H1 (cell line): ENCODE measurements at regions not wholly inside any gene's neighbourhood (a gene's known extent, or its start where the extent isn't known, plus 50 kb on each side); places are given as distances from the start of the nearest gene placed in this dataset.

Source experiments
- CTCF ChIA-PET: fragments of 300-600 bp; sonication (Branson Sonifier 250); formaldehyde crosslinking; loops from one replicate; lab custom pipeline; 2021; ENCODE audit not compliant: partially characterized antibody; lab: Charles Lee
- POLR2A ChIA-PET: fragments of 300-600 bp; sonication (Branson Sonifier 250); formaldehyde crosslinking; loops from one replicate; lab custom pipeline; 2021; ENCODE audit warnings: inconsistent platforms; ENCODE audit not compliant: partially characterized antibody; lab: Charles Lee
- DNase-seq, 2 experiments: peaks; one replicate each; pipeline versions ENCODE4 v3.0.0 to v3.0.0-alpha.2; 2010 to 2022; ENCODE audit warnings: low spot score in 2 of 2, low read depth in 1 of 2, mixed read lengths in 1 of 2
- FAIRE-seq: peaks from 2 replicates; lab custom pipeline; 2011; peaks lifted over from hg19 to GRCh38; lab: Jason Lieb, UNC
- H2AFZ ChIP-seq: 2 replicates; pipeline ENCODE4 v1.8.1; 2012; ENCODE audit warnings: low read length, inconsistent platforms
- H2AK5ac ChIP-seq: 2 replicates; pipeline ENCODE4 v1.6.1; 2013; ENCODE audit warnings: low read depth, low read length
- H2BK120ac ChIP-seq: replicated peaks from 2 replicates; pipeline ENCODE3; 2013; ENCODE audit warnings: low read depth, low read length, inconsistent platforms
- H2BK12ac ChIP-seq: 2 replicates; pipeline ENCODE4 v1.6.1; 2013; ENCODE audit warnings: low read depth, low read length
- H2BK15ac ChIP-seq: 2 replicates; pipeline ENCODE4 v1.6.1; 2013; ENCODE audit warnings: low read length
- H2BK20ac ChIP-seq: 2 replicates; pipeline ENCODE4 v1.6.1; 2013; ENCODE audit warnings: low read length
- H2BK5ac ChIP-seq: 2 replicates; pipeline ENCODE4 v1.6.1; 2013; ENCODE audit warnings: low read depth, low read length
- H3K14ac ChIP-seq: 2 replicates; pipeline ENCODE4 v1.6.1; 2013; ENCODE audit warnings: inconsistent platforms; ENCODE audit not compliant: insufficient read length
- H3K18ac ChIP-seq: 2 replicates; pipeline ENCODE4 v1.6.1; 2013; ENCODE audit warnings: low read length; ENCODE audit errors: extremely low read depth
- H3K23ac ChIP-seq: 2 replicates; pipeline ENCODE4 v1.6.1; 2013; ENCODE audit warnings: inconsistent platforms; ENCODE audit not compliant: insufficient read length
- H3K23me2 ChIP-seq: 2 replicates; pipeline ENCODE4 v1.6.1; 2013; ENCODE audit warnings: low read depth, low read length
- H3K27ac ChIP-seq: 2 replicates; pipeline ENCODE4 v1.6.1; 2011; ENCODE audit warnings: low read depth, low read length, inconsistent platforms
- H3K27me3 ChIP-seq, 4 experiments: replicated peaks in 1 of 4; 1 replicate in 1 of 4; 2 replicates in 3 of 4; pipeline versions ENCODE4 v1.6.1 to v1.8.1; 2011 to 2013; ENCODE audit warnings: low read length in 3 of 4, mild to moderate bottlenecking in 3 of 4, inconsistent platforms in 2 of 4, mixed read lengths in 2 of 4, moderate library complexity in 1 of 4; ENCODE audit not compliant: control insufficient read depth in 3 of 4, insufficient read depth in 3 of 4; ENCODE audit errors: extremely low read depth in 1 of 4
- H3K36me3 ChIP-seq, 4 experiments: 2 replicates each; pipeline versions ENCODE4 v1.6.1 to v1.8.1; 2011 to 2013; ENCODE audit warnings: mild to moderate bottlenecking in 4 of 4, low read length in 3 of 4, moderate library complexity in 2 of 4, control low read depth in 1 of 4, inconsistent platforms in 1 of 4; ENCODE audit not compliant: insufficient read depth in 4 of 4, control insufficient read depth in 2 of 4
- H3K4ac ChIP-seq: replicated peaks from 2 replicates; pipeline ENCODE3; 2013; ENCODE audit warnings: low read length, low read depth, mixed read lengths, inconsistent platforms; ENCODE audit not compliant: insufficient read length
- H3K4me1 ChIP-seq, 4 experiments: replicated peaks in 1 of 4; 1 replicate in 1 of 4; 2 replicates in 3 of 4; pipeline versions ENCODE4 v1.6.1 to v1.8.1; 2011 to 2013; ENCODE audit warnings: low read length in 3 of 4, inconsistent platforms in 2 of 4, mixed read lengths in 1 of 4; ENCODE audit not compliant: insufficient read depth in 4 of 4, control insufficient read depth in 3 of 4
- H3K4me2 ChIP-seq, 2 experiments: 2 replicates each; pipeline versions ENCODE4 v1.6.1 to v1.8.1; 2011 to 2013; ENCODE audit warnings: low read depth in 2 of 2, low read length in 2 of 2, control low read depth in 1 of 2, inconsistent platforms in 1 of 2, mild to moderate bottlenecking in 1 of 2; ENCODE audit not compliant: insufficient read depth in 1 of 2
- H3K4me3 ChIP-seq, 4 experiments: fragments of 200-600, 300-600 bp in 1 of 4; sonication (generic), shearing (Covaris generic), sonication (Bioruptor Twin) in 1 of 4; 2 replicates each; pipeline versions ENCODE4 v1.5.1 to v1.8.1; 2011 to 2016; ENCODE audit warnings: low read length in 4 of 4, low read depth in 3 of 4, control low read depth in 2 of 4, inconsistent platforms in 2 of 4, mild to moderate bottlenecking in 2 of 4, mixed read lengths in 1 of 4, moderate library complexity in 1 of 4; ENCODE audit not compliant: insufficient read depth in 2 of 4; ENCODE audit errors: extremely low read depth in 1 of 4
- H3K56ac ChIP-seq: replicated peaks from 2 replicates; pipeline ENCODE3; 2013; ENCODE audit warnings: low read depth, mild to moderate bottlenecking, mixed read lengths, low read length, inconsistent platforms; ENCODE audit not compliant: insufficient read length
- H3K79me1 ChIP-seq: 2 replicates; pipeline ENCODE4 v1.6.1; 2013; ENCODE audit warnings: low read depth, low read length, control low read depth
- H3K79me2 ChIP-seq, 2 experiments: 2 replicates each; pipeline versions ENCODE4 v1.6.1 to v1.8.1; 2012 to 2013; ENCODE audit warnings: low read length in 2 of 2, mild to moderate bottlenecking in 2 of 2, inconsistent platforms in 1 of 2; ENCODE audit not compliant: insufficient read depth in 2 of 2, control insufficient read depth in 1 of 2
- H3K9ac ChIP-seq, 4 experiments: replicated peaks in 1 of 4; 1 replicate in 1 of 4; 2 replicates in 3 of 4; pipeline versions ENCODE4 v1.6.1 to v1.8.1; 2011 to 2013; ENCODE audit warnings: low read depth in 3 of 4, low read length in 3 of 4, control low read depth in 2 of 4, mild to moderate bottlenecking in 2 of 4, moderate library complexity in 2 of 4, inconsistent platforms in 1 of 4; ENCODE audit errors: extremely low read depth in 1 of 4
- H3K9me3 ChIP-seq, 2 experiments: 2 replicates each; pipeline versions ENCODE4 v1.6.1 to v1.8.1; 2012 to 2013; ENCODE audit warnings: mild to moderate bottlenecking in 2 of 2, moderate library complexity in 2 of 2, control low read depth in 1 of 2, inconsistent platforms in 1 of 2, low read depth in 1 of 2, low read length in 1 of 2, mixed read lengths in 1 of 2; ENCODE audit not compliant: insufficient read depth in 2 of 2
- H4K20me1 ChIP-seq, 2 experiments: replicated peaks in 1 of 2; 2 replicates each; pipeline versions ENCODE3 to v1.8.1; 2011 to 2013; ENCODE audit warnings: inconsistent platforms in 2 of 2, low read length in 2 of 2, mild to moderate bottlenecking in 1 of 2; ENCODE audit not compliant: insufficient read depth in 2 of 2, control insufficient read depth in 1 of 2
- H4K5ac ChIP-seq: 2 replicates; pipeline ENCODE4 v1.6.1; 2013; ENCODE audit warnings: low read length, low read depth, mixed read lengths, inconsistent platforms; ENCODE audit not compliant: insufficient read length
- H4K8ac ChIP-seq: 2 replicates; pipeline ENCODE4 v1.8.0; 2013; ENCODE audit warnings: mild to moderate bottlenecking, moderate library complexity, low read length, inconsistent platforms; ENCODE audit not compliant: insufficient read depth; ENCODE audit errors: extremely low read depth
- H4K91ac ChIP-seq: replicated peaks from 2 replicates; pipeline ENCODE3; 2013; ENCODE audit warnings: low read length, mixed read lengths, inconsistent platforms; ENCODE audit not compliant: insufficient read length
- CEBPB ChIP-seq: IDR thresholded peaks from 2 replicates; pipeline ENCODE4 v1.6.1; 2012; ENCODE audit warnings: low read depth, low read length
- FOSL1 ChIP-seq: IDR thresholded peaks from 2 replicates; pipeline ENCODE4 v1.6.1; 2011; ENCODE audit warnings: mild to moderate bottlenecking, low read depth, low read length, moderate library complexity; ENCODE audit not compliant: insufficient read depth
- HDAC6 ChIP-seq: IDR thresholded peaks from one replicate; pipeline ENCODE4 v1.7.1; 2012; ENCODE audit warnings: low read depth, mild to moderate bottlenecking, inconsistent platforms, low read length, moderate library complexity
- KDM4A ChIP-seq: IDR thresholded peaks from one replicate; pipeline ENCODE4 v1.7.1; 2012; ENCODE audit warnings: low read depth, mild to moderate bottlenecking, moderate library complexity, low read length, inconsistent platforms; ENCODE audit not compliant: severe bottlenecking
- KDM5A ChIP-seq: fragments of 200-600 bp; IDR thresholded peaks from 2 replicates; pipeline ENCODE4 v1.7.1; 2012; ENCODE audit warnings: mild to moderate bottlenecking, low read length, inconsistent platforms, mixed read lengths
- POLR2AphosphoS5 ChIP-seq: IDR thresholded peaks from 2 replicates; pipeline ENCODE4 v1.6.1; 2011; ENCODE audit warnings: low read depth, low read length
- SP4 ChIP-seq: IDR thresholded peaks from 2 replicates; pipeline ENCODE4 v1.6.1; 2012; ENCODE audit warnings: low read length, inconsistent platforms
- WGBS, 2 experiments: shearing (Covaris generic) in 1 of 2; methylation state at CpG; one replicate each; pipeline versions ENCODE4 v1.1.6 to v1.1.7; 2013 to 2015; ENCODE audit warnings: low lambda C conversion rate in 2 of 2, mixed read lengths in 2 of 2, inconsistent platforms in 1 of 2, low coverage in 1 of 2, missing lambda C conversion rate in 1 of 2; ENCODE audit not compliant: insufficient replicate concordance in 2 of 2, insufficient coverage in 1 of 2, insufficient read length in 1 of 2; ENCODE audit errors: extremely low coverage in 1 of 2, missing lambda C conversion rate in 1 of 2; 5-methylcytosine and 5-hydroxymethylcytosine counted together
- TF ChIP-seq, protein P1 (sequence below): IDR thresholded peaks from 2 replicates; pipeline ENCODE4 v1.6.1; 2011; ENCODE audit warnings: low read length, improper control_type of control experiment

DNA sequence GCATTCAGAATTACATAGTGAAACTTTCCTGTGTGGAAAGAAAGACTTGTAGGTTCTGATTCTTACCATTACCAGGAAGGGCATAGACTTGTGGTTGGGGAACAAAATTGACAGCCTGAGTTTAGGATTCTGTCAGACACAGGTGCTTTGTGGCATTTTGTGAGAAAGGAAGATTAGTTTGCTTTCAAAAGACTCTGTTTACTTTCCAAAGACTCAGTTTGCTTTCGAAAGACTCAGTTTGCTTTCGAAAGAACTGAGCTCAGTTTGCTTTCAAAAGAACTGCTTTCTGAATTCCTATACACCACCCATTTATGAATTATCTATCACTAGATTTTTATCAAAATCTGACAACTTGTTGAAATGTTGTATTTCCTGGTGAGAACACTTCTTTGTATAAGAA is 1381.2 kb downstream of the NLGN4Y start:
- Histone ChIP-seq H3K9ac (no peak overlapping the region), H2AFZ (no peak overlapping the region), H3K79me1 (no peaks in the 10 kb centered on the region), H2BK120ac (no peak overlapping the region), H3K4me1 (no peaks in the 10 kb centered on the region), H2BK5ac (no peak overlapping the region), H4K20me1 (no peaks in the 10 kb centered on the region), H3K56ac (no peak overlapping the region), H3K4me2 (no peak overlapping the region), H4K91ac (no peak overlapping the region), H4K5ac (no peak overlapping the region), H2BK12ac (no peak overlapping the region), H3K14ac (no peak overlapping the region), H3K27me3 (no peaks in the 10 kb centered on the region), H3K23me2 (no peaks in the 10 kb centered on the region), H2BK15ac (no peak overlapping the region), H2AK5ac (no peak overlapping the region), H2BK20ac (no peak overlapping the region), H3K27ac (no peak overlapping the region), H3K4me3 (no peak overlapping the region), H3K18ac (no peak overlapping the region), H3K23ac (no peak overlapping the region), H3K79me2 (no peaks in the 10 kb centered on the region), H3K4ac (no peak overlapping the region)
- ChIA-PET CTCF (no interaction called here), POLR2A (no interaction called here)
- FAIRE-seq (no peak), DNase-seq (no peak)
- WGBS, 2 experiments = 83% methylated on average over 2 of the region's 2 CpGs; no CpG with 5 or more reads in 1 of the 2 experiments
- no peak for TF ChIP-seq HDAC6
- TF ChIP-seq, protein P1, sequence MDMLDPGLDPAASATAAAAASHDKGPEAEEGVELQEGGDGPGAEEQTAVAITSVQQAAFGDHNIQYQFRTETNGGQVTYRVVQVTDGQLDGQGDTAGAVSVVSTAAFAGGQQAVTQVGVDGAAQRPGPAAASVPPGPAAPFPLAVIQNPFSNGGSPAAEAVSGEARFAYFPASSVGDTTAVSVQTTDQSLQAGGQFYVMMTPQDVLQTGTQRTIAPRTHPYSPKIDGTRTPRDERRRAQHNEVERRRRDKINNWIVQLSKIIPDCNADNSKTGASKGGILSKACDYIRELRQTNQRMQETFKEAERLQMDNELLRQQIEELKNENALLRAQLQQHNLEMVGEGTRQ = no peak
- no peak for TF ChIP-seq POLR2AphosphoS5
- TF ChIP-seq KDM4A = no peak
- no peak for TF ChIP-seq KDM5A
- TF ChIP-seq CEBPB = no peak
- TF ChIP-seq SP4 = no peak
- no peak for TF ChIP-seq FOSL1
- TF ChIP-seq, all 59 proteins: peak for 0
- Histone ChIP-seq H3K36me3 (no peaks in the 10 kb centered on the region), H4K8ac (no peak overlapping the region), H3K9me3 (0 out of 4 replicates have a peak, but pooled peaks cover 0 to 3% of the 10 kb centered on the region in 2 experiments)
